VCaP (cell line): ENCODE measurements at regions not wholly inside any gene's neighbourhood (a gene's known extent, or its start where the extent isn't known, plus 50 kb on each side); places are given as distances from the start of the nearest gene placed in this dataset.

Experiments used
- H3K27ac ChIP-seq: fragments of 450-650 bp; 2 replicates; pipeline ENCODE4 v1.5.1; 2017
- TF ChIP-seq, protein P1 (sequence below): fragments of 450-650 bp; conservative IDR thresholded peaks from 2 replicates; pipeline ENCODE4 v1.5.1; 2017; ENCODE audit warnings: mild to moderate bottlenecking, moderate library complexity

DNA sequence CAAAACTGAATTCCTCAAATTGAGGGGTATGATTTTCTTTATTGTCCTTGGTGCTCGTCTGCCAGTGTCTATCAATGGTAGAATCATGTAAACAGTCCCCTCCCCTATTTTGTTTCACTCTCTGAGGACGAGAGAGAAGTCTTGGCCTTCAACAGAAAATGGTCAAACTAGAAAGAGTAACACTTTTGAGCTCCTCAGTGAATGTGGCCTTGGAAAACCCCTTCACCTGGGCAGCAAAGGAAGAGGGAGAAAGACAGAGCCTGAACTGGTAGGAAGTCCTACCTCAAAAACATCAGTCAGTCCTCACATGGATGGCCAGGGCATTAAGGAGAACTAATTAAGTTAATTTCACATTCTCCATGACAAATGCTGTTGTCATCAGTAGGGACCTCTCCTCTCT, 86.1 kb upstream of the TOP3B start:
- no peak overlapping the region for H3K27ac ChIP-seq
- TF ChIP-seq, protein P1, sequence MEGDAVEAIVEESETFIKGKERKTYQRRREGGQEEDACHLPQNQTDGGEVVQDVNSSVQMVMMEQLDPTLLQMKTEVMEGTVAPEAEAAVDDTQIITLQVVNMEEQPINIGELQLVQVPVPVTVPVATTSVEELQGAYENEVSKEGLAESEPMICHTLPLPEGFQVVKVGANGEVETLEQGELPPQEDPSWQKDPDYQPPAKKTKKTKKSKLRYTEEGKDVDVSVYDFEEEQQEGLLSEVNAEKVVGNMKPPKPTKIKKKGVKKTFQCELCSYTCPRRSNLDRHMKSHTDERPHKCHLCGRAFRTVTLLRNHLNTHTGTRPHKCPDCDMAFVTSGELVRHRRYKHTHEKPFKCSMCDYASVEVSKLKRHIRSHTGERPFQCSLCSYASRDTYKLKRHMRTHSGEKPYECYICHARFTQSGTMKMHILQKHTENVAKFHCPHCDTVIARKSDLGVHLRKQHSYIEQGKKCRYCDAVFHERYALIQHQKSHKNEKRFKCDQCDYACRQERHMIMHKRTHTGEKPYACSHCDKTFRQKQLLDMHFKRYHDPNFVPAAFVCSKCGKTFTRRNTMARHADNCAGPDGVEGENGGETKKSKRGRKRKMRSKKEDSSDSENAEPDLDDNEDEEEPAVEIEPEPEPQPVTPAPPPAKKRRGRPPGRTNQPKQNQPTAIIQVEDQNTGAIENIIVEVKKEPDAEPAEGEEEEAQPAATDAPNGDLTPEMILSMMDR = no peak

DNA sequence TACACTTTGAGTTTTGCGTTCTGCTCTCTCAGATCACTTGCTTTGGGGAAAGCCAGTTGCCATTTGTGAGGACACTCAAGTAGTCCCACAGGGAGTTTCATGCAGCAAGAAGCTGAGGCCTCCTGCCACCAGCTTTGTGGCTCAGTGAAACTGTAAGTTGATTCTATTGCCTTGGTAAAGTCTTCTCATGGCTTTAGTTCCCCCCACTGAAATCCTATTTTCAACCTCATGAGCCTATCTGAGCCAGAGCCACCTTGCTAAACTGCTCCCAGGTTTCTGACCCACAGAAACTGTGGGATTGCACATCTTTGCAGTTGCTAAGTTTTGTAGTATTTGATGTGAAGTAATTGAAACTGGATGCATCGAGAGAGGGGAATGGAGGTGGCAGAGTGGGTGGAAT, 85.4 kb upstream of the TOP3B start:
- H3K27ac ChIP-seq = no peak overlapping the region
- TF ChIP-seq, protein P1 = no peak

DNA sequence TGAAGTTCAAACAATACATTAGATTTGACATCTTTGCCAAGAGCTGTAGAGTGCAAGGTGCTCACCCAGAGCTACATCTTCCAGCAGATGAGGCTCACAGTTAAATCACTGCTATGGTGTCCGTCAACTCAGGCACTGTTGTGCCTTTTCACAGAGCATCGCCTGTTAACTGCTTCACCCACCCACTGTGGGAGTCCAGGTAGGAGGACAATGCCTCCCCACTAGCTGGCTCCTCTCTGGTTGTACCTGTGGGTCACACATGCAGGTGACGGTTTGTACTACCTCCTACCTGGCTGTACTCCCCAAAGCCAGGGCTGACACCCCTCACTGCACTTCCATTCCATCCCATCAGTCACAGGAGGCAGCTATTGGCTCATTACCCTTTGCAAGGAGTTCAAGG, 84.6 kb upstream of the TOP3B start:
- TF ChIP-seq, protein P1 = no peak
- H3K27ac ChIP-seq = no peak overlapping the region

DNA sequence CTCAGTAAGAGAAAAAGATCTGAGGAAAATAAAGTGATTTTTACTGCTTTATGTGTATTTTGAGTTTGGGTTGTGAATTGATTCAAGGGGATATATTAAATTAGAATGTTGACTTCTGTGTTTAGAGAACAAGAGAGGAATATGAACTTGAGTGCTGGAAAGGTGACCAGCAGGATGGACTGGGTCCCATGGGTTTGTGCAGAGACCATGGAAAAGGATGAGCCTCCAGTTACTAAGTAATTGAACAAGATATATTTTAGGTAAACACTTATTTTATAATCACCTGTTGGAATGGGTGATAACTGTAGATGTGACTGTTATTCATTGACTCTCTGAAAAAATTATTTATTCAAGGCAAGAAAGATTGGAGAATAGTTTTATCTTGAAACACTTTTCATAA, 82.0 kb upstream of the TOP3B start:
- TF ChIP-seq, protein P1 = no peak

DNA sequence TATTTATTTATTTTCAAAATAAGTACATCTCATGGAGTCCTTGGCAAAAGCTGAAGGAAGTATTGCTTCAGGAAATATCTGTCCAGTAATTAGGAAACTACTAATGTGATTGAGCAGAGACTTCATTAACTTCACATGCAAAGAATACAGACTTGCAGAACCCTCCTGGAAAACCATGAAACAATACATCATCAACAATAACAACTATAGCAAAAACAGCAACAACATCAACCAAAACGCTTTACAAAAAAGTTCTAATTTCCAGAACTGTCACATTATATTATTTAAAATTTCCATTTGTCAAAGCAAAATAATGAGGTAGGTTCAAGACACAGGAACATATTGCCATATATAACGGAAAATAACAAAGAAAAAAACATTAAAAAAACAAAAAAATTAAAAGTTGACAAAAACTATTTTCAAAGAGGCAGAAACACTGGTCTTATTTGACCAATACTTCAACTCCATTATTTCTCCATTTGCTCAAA, 79.8 kb upstream of the TOP3B start:
- peak overlapping the region; percentile 95 for H3K27ac ChIP-seq
- TF ChIP-seq, protein P1 = no peak

More for the DNA sequence above, 82.0 kb upstream of the TOP3B start:
- H3K27ac ChIP-seq = no peak overlapping the region

DNA sequence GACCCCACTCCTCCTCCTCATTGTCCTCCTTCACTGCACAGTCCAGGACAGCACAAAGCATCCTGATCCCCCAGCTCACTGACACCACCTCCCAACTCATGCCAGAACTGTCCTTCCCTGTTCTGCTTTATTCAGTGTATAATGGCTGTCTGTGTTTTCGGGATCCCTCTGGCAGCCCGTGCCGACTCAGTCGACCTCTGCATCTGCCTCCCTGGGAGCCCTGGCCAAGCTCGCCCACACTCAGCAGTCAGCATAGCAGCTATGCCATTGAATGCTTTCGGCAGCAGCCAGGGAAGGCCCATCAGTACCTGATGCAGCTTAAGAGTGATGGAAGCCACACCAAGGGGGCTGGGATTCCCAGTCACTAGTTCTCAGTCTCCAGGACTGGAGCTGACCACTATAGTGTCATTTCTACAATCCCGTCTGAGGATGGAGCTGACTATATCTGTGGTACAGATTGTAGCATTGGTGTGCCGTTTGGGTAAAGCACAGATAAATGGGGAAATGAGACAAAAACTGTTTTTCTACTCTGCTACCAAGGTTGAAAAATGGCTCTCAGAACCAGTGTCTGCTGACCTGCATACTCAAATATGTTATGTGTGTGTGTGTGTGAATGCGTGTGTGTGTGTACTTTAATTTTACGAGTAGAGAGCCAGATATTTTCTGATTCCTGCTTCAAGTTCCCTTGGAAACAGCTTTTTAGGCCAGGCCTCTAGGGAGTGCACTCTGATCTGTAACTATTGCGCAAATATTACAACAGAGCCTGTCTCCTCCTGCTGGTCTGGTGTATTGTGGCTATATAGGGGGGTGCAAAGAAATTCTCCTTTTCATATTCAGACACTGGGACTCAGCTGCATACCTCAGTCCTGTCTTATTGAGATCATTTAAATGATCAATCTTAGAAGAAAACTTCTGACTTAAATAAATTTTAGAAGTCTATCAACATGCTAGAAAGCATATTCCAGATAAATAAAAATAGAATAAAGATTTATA, 78.8 kb upstream of the TOP3B start:
- H3K27ac ChIP-seq = peak overlapping the region; percentile 95
- TF ChIP-seq, protein P1 = peak; percentile 70

DNA sequence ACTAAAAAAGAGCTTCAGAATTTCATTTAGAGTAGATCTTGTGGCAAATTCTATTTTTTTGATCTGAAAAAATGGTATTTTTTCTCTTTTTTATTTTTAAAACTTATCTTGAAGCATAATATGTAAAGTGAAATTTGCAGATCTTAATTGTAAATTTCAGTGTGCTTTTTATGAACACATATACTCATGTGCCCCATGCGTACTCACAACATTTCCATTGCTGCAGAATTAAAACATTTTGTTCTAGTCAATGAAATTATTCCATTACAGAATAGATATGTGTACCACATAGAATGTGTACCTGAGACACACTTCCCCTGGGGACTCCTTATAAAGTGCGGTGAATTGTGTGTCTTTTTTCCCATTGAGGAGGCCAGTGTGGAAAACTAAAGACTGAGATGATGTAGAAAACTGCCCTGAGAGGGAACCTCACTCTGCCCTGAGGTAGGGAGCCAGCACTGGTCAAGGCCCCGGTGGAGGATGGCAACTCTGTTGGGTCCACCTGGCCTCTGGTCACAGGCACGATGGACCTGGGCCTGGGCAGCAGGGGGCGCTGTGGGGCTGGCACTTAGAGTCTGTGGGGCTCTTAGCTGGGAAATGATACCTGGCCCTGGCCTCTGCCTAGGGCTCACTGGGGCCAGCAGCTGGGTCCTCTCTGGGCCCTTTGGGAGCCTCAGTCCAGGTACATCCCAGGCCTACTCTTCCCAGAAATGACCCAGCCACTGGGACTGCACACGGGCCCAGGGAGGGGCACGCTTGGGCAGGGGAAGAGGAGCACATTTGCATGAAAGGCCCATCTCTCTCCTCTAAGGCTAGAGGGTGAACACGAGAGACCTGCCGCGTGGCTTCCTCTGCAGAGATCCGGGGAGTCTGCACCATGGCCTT, 77.9 kb upstream of the TOP3B start:
- TF ChIP-seq, protein P1 = peak; percentile 51
- peak overlapping the region; percentile 95 for H3K27ac ChIP-seq
